ENCODE measurements at regions not wholly inside any gene's neighbourhood (a gene's known extent, or its start where the extent isn't known, plus 50 kb on each side); places are given as distances from the start of the nearest gene placed in this dataset.

DNA sequence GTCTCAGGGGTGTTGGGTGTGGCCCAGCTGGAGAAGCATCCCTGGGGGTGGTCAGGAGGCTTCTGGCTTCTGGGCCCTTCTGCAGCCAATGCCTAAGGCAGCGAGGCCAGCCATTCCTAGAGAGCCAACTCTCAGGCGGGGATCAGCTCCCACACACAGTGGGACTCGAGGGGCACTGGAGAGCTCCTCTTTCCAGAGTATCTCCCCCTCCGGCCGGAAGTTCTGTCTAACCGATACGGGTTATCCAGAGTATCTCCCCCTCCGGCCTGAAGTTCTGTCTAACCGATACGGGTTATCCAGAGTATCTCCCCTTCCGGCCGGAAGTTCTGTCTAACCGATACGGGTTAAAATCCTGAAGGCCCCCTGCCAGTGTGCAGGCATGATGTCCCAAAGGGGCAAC is 71.2 kb upstream of the B3GAT1 start:
- H3K27me3 ChIP-seq, result no peaks in the 10 kb centered on the region
- peaks cover 0 to 5% (median 0%) of the 10 kb centered on the region in 4 donors for H3K36me3 ChIP-seq
- peaks cover 0 to 9% (median 0%) of the 10 kb centered on the region in 4 donors for H3K4me1 ChIP-seq
- no peak overlapping the region for H3K27ac ChIP-seq
- ATAC-seq, result no peak
- no peaks in the 10 kb centered on the region for H3K9me3 ChIP-seq
- TF ChIP-seq POLR2A (IDR thresholded peaks at IDR 0.05), result no peak
- TF ChIP-seq, protein P1, sequence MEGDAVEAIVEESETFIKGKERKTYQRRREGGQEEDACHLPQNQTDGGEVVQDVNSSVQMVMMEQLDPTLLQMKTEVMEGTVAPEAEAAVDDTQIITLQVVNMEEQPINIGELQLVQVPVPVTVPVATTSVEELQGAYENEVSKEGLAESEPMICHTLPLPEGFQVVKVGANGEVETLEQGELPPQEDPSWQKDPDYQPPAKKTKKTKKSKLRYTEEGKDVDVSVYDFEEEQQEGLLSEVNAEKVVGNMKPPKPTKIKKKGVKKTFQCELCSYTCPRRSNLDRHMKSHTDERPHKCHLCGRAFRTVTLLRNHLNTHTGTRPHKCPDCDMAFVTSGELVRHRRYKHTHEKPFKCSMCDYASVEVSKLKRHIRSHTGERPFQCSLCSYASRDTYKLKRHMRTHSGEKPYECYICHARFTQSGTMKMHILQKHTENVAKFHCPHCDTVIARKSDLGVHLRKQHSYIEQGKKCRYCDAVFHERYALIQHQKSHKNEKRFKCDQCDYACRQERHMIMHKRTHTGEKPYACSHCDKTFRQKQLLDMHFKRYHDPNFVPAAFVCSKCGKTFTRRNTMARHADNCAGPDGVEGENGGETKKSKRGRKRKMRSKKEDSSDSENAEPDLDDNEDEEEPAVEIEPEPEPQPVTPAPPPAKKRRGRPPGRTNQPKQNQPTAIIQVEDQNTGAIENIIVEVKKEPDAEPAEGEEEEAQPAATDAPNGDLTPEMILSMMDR (IDR thresholded peaks at IDR 0.05), result no peak
- WGBS (ENCODE audit: insufficient coverage, low coverage, low lambda C conversion rate, missing lambda C conversion rate), result 100% methylated on average over 2 of the region's 14 CpGs
- H3K4me3 ChIP-seq, result no peak overlapping the region
- intact Hi-C loops (cut with DNase I), result no loop called here
- DNase-seq, result no peak

DNA sequence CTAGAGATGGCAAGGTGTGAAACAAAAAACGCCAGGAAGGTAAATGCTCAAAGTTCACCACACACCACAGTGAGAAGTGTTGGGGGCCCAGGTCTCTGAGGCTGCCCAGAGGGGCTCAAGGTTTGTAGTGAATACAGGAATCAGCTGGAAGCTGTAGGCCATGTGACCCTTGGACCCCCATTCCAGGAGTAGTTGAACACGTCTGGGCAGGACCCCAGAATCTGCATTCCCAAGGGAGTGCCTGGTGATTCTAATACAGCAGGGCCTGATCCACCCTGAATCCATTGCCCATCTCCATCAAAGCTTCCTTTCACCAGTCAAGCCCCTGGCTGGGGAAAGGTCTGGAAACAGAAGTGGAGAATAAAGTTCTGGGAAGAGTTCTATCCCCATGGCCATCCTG is 70.8 kb upstream of the B3GAT1 start:
- 93% methylated on average over 2 of the region's 2 CpGs for WGBS (ENCODE audit: insufficient coverage, low coverage, low lambda C conversion rate, missing lambda C conversion rate)
- ATAC-seq (no peak), DNase-seq (no peak)
- Histone ChIP-seq H3K4me1 (peaks cover 0 to 9% (median 0%) of the 10 kb centered on the region in 4 donors), H3K27ac (no peak overlapping the region), H3K36me3 (peaks cover 0 to 5% (median 0%) of the 10 kb centered on the region in 4 donors), H3K4me3 (no peak overlapping the region), H3K27me3 (no peaks in the 10 kb centered on the region), H3K9me3 (no peaks in the 10 kb centered on the region)
- TF ChIP-seq, protein P1 (IDR thresholded peaks at IDR 0.05), result no peak
- TF ChIP-seq POLR2A (IDR thresholded peaks at IDR 0.05), result no peak
- intact Hi-C loops (cut with DNase I), result no loop called here

DNA sequence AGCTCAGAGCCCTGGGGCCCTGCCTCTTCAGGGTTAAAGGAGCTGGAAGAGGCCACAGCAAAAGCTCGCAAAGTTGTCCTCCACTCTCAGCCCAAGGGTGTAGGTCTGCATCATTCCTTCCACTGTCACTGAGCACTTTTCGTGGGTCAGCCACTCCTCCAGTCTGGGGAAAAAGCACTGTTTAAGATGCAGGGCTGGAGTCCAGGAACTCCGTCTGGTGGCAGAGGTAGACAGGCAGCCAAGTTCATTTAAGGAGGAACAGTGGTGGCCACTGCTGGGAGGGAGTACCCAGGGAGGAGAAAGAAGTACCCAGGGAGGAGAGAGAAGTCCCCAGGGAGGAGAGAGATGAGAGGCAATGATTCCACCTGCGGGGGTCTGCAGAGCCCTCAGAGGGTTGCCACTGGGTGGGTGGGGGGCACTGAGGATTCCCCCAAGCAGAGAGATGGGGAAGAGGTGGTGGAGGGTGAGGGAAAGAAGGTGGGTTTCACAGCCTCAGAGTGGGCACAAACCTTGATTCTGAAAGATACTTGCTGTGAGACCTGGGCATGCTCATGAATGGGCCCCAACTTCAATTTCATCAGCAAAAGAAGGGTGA is 70.0 kb upstream of the B3GAT1 start:
- Histone ChIP-seq H3K27me3 (no peaks in the 10 kb centered on the region), H3K36me3 (peaks cover 0 to 5% (median 0%) of the 10 kb centered on the region in 4 donors), H3K9me3 (no peaks in the 10 kb centered on the region), H3K4me1 (peaks cover 0 to 9% (median 0%) of the 10 kb centered on the region in 4 donors), H3K27ac (no peak overlapping the region), H3K4me3 (no peak overlapping the region)
- no peak for ATAC-seq
- WGBS (ENCODE audit: insufficient coverage, low coverage, low lambda C conversion rate, missing lambda C conversion rate), result 83% methylated on average over 1 of the region's 4 CpGs
- intact Hi-C loops (cut with DNase I), result no loop called here
- no peak for DNase-seq
- TF ChIP-seq POLR2A (IDR thresholded peaks at IDR 0.05), result no peak
- TF ChIP-seq, protein P1 (IDR thresholded peaks at IDR 0.05), result no peak

DNA sequence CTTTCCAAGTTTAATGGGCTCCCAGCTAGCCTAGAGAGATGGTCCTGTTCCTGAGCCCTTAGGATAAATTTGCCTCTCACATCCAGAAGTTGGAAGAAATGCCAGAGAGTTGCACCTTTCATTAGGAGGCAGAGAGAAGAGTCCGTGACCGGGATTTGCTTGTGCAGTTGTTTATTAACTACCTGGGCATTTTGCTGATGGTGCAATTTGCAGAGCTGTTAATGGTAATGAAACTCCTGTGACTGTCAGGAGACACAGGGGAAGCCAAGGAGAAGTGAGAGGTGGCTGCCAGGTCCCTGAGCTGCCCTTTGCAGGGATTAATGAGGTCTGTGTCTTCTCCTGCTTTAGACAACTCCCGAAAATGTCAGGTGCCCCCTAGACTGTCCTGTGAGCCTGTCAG is 69.1 kb upstream of the B3GAT1 start:
- Histone ChIP-seq H3K27me3 (no peaks in the 10 kb centered on the region), H3K27ac (no peak overlapping the region), H3K36me3 (peaks cover 0 to 5% (median 0%) of the 10 kb centered on the region in 4 donors), H3K4me1 (peaks cover 0 to 9% (median 0%) of the 10 kb centered on the region in 4 donors), H3K9me3 (no peaks in the 10 kb centered on the region), H3K4me3 (no peak overlapping the region)
- TF ChIP-seq POLR2A (IDR thresholded peaks at IDR 0.05), result no peak
- TF ChIP-seq, protein P1 (IDR thresholded peaks at IDR 0.05), result no peak
- intact Hi-C loops (cut with DNase I), result no loop called here
- ATAC-seq, result peak; percentile 57 to 85 (median 76)
- WGBS (ENCODE audit: insufficient coverage, low coverage, low lambda C conversion rate, missing lambda C conversion rate), result 60% methylated on average over 3 of the region's 3 CpGs
- DNase-seq, result no peak

Data from right lobe of liver (tissue), 6 donors.